Neutrophil (primary cell): ENCODE measurements at regions not wholly inside any gene's neighbourhood (a gene's known extent, or its start where the extent isn't known, plus 50 kb on each side); places are given as distances from the start of the nearest gene placed in this dataset.

Experiments
- H3K27ac ChIP-seq: fragments of 200-600 bp; sonication (generic); 2 replicates; pipeline ENCODE4 v1.5.1; 2016; ENCODE audit warnings: mild to moderate bottlenecking, moderate library complexity
- H3K27me3 ChIP-seq: fragments of 200-600 bp; sonication (generic); 2 replicates; pipeline ENCODE4 v1.6.0; 2016; ENCODE audit warnings: mild to moderate bottlenecking
- H3K36me3 ChIP-seq: fragments of 200-600 bp; sonication (generic); 2 replicates; pipeline ENCODE4 v1.5.1; 2017
- H3K4me1 ChIP-seq, 2 experiments: fragments of 200-600 bp in 1 of 2; sonication (generic) in 1 of 2; 1 replicate in 1 of 2; 2 replicates in 1 of 2; pipeline versions ENCODE4 v1.5.1 to v1.6.1; 2013 to 2016; ENCODE audit warnings: low read depth in 1 of 2, low read length in 1 of 2, mild to moderate bottlenecking in 1 of 2, moderate library complexity in 1 of 2; ENCODE audit not compliant: control insufficient read depth in 1 of 2, insufficient read depth in 1 of 2
- H3K4me3 ChIP-seq, 2 experiments: fragments of 200-600 bp in 1 of 2; sonication (generic) in 1 of 2; 1 replicate in 1 of 2; 2 replicates in 1 of 2; pipeline ENCODE4 v1.5.1; 2013 to 2016; ENCODE audit warnings: low read depth in 1 of 2, low read length in 1 of 2, mild to moderate bottlenecking in 1 of 2, moderate library complexity in 1 of 2
- H3K9me3 ChIP-seq: fragments of 200-600 bp; sonication (generic); 2 replicates; pipeline ENCODE4 v1.5.1; 2016
- TF ChIP-seq, protein P1 (sequence below): fragments of 200-600 bp; sonication (generic); IDR thresholded peaks from 2 replicates; pipeline ENCODE4 v1.5.1; 2016; ENCODE audit warnings: antibody characterized with exemption

DNA sequence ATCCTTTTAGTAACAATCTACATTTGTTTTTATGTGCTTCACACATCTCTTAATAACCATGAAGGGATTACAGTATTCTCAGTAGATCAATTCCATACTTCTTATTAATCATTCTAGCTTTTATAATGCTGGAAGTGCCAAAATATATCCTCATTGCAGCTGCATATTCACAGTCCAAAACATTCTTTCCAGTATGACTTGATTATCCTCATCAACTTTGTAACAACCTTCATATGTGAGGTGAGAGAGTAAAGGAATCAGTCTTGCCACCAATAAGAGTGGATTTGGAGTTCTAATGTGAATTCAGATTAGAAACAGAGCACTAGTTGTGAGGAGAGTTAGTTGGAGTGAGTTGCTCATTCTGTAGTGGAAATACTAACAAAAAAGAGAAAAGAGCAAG is 208.0 kb upstream of the SPRY2 start:
- H3K27me3 ChIP-seq: no peaks in the 10 kb centered on the region
- H3K9me3 ChIP-seq: no peaks in the 10 kb centered on the region
- H3K4me3 ChIP-seq: no peak overlapping the region
- H3K4me1 ChIP-seq: no peaks in the 10 kb centered on the region
- TF ChIP-seq, protein P1, sequence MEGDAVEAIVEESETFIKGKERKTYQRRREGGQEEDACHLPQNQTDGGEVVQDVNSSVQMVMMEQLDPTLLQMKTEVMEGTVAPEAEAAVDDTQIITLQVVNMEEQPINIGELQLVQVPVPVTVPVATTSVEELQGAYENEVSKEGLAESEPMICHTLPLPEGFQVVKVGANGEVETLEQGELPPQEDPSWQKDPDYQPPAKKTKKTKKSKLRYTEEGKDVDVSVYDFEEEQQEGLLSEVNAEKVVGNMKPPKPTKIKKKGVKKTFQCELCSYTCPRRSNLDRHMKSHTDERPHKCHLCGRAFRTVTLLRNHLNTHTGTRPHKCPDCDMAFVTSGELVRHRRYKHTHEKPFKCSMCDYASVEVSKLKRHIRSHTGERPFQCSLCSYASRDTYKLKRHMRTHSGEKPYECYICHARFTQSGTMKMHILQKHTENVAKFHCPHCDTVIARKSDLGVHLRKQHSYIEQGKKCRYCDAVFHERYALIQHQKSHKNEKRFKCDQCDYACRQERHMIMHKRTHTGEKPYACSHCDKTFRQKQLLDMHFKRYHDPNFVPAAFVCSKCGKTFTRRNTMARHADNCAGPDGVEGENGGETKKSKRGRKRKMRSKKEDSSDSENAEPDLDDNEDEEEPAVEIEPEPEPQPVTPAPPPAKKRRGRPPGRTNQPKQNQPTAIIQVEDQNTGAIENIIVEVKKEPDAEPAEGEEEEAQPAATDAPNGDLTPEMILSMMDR: no peak
- no peak overlapping the region for H3K27ac ChIP-seq
- H3K36me3 ChIP-seq: no peaks in the 10 kb centered on the region

DNA sequence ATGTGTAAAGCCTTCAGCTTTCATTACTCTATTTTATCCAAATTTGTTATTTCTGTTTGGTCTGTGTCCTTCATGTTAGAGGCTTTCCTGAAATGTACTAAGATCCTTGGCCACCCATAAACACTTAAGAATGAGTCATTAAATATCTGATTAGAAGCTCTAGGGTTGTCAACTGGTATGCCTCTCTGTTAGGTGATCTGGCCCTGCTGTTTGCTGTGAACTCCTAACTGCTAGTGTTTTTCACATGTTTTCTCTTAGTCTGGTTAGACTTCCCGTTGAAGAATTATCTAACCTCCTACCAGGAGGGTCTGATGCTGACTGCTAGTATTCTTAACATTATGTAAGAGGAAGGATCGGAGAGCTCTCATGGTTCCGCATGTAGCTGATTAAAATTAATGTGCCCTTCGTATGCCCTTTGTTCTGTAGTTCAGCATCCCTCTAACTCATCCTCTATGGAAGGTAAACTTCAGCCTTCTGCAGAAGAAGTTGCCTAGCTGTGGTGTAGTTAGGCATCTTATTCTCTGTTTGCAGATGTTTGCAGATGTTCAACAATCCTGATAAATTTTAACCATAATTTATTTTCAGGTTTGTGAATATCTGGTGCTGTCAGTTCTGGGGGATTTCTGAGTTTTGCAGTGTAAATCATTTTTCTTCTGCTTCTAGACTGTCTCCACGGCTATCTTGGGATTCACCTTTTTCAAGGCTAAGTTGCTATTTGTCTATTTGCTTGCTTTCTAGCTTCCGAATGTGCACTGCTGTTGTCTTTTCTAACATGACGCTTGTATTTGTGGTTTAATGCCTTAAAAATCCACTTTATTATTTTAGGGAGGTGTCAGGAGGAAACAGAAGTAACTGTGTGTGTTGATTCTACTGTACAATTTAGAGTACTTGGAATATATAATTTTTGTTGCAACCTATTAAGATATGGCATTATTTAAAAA is 207.2 kb upstream of the SPRY2 start:
- H3K4me1 ChIP-seq: no peaks in the 10 kb centered on the region
- H3K27me3 ChIP-seq: no peaks in the 10 kb centered on the region
- H3K27ac ChIP-seq: no peak overlapping the region
- no peaks in the 10 kb centered on the region for H3K36me3 ChIP-seq
- H3K9me3 ChIP-seq: no peaks in the 10 kb centered on the region
- H3K4me3 ChIP-seq: no peak overlapping the region
- TF ChIP-seq, protein P1: no peak

DNA sequence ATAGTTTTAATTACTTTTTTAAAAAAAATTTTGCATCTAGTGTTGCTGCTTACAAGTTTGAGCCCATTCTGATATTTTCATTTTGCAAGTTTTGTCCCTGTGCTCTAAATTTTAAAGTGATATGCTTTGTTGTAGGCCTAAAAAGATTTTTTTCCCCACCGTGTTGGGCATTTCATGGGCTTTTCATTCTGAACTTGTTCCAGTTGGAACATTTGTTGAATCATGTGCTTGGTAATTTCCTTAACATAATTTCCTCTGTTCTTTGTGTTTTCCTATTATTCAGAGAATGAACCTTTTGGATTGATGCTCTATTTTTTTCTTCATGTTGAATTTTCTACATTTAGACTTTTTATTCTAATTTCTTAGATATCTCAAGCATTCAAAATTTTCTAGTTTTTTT is 206.4 kb upstream of the SPRY2 start:
- Histone ChIP-seq H3K4me3 (no peak overlapping the region), H3K27ac (no peak overlapping the region), H3K4me1 (no peaks in the 10 kb centered on the region), H3K27me3 (no peaks in the 10 kb centered on the region), H3K36me3 (no peaks in the 10 kb centered on the region), H3K9me3 (no peaks in the 10 kb centered on the region)
- TF ChIP-seq, protein P1: no peak

DNA sequence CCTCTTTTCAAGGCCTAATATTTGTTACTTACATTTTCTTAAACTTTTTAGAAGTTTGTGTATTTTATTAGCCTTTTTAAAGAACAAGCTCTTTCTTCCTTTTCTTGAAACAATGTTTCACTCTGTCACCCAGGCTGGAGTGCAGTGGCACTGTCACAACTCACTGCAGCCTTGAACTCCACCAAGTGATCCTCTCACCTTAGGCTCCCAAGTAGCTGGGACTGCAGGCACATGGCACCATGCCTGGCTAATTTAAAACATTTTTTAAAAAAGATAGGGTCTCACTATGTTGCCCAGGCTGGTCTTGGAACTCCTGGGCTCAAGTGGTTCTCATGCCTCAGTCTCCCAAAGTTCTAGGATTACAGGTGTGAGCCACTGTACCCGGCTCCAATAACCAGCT is 192.2 kb upstream of the SPRY2 start:
- Histone ChIP-seq H3K4me3 (no peak overlapping the region), H3K9me3 (no peaks in the 10 kb centered on the region), H3K27me3 (no peaks in the 10 kb centered on the region), H3K36me3 (no peaks in the 10 kb centered on the region), H3K27ac (no peak overlapping the region), H3K4me1 (no peaks in the 10 kb centered on the region)
- TF ChIP-seq, protein P1: no peak

DNA sequence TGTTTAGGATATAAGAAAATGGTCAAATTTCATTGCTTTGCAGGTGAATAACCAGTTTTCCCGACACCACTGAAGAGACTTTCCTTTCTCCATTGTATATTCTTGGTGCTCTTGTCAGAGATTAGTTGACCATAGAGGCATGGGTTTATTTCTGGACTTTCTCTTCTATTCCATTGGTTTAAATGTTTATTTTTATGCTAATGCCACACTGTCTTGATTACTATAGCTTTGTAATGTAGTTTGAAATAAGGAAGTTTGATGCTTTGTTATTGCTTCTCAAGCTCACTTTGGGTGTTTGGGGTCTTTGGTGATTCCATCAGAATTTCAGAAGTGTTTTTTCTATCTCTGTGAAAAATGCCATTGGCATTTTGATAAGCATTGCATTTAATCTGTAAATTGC is 190.0 kb upstream of the SPRY2 start:
- Histone ChIP-seq H3K9me3 (no peaks in the 10 kb centered on the region), H3K27me3 (no peaks in the 10 kb centered on the region), H3K4me1 (no peaks in the 10 kb centered on the region), H3K27ac (no peak overlapping the region), H3K36me3 (no peaks in the 10 kb centered on the region), H3K4me3 (no peak overlapping the region)
- TF ChIP-seq, protein P1: no peak
